ENCODE measurements at regions not wholly inside any gene's neighbourhood (a gene's known extent, or its start where the extent isn't known, plus 50 kb on each side); places are given as distances from the start of the nearest gene placed in this dataset.

GRCh38 chr4:166311169-166311568 lies 438.1 kb downstream of the TLL1 start:
- Mint-ChIP-seq H3K36me3 (no peaks in the 10 kb centered on the region), H3K27ac (no peak overlapping the region), H3K9me3 (no peaks in the 10 kb centered on the region), H3K27me3 (ENCODE audit: insufficient read depth, low read depth) (no peaks in the 10 kb centered on the region), H3K4me3 (no peak overlapping the region), H3K4me1 (peaks cover 7% of the 10 kb centered on the region)
- Histone ChIP-seq H3K36me3 (no peaks in the 10 kb centered on the region), H3K4me1 (no peaks in the 10 kb centered on the region), H4K20me1 (ENCODE audit: low read depth) (no peaks in the 10 kb centered on the region), H3K27ac (no peak overlapping the region), H3K9ac (no peak overlapping the region), H3K27me3 (no peaks in the 10 kb centered on the region), H3K79me2 (ENCODE audit: low read depth) (no peaks in the 10 kb centered on the region), H3K9me3 (ENCODE audit: low read depth) (no peaks in the 10 kb centered on the region), H3K4me2 (no peak overlapping the region), H2AFZ (replicated peaks) (no peak overlapping the region), H3F3A (ENCODE audit: low read depth) (no peaks in the 10 kb centered on the region), H3K4me3 (no peak overlapping the region)
- TF ChIP-seq EZH2 (IDR thresholded peaks at IDR 0.05): no peak
- no peak for TF ChIP-seq CTCF (IDR thresholded peaks at IDR 0.05)
- TF ChIP-seq EZH2phosphoT487 (IDR thresholded peaks at IDR 0.05): no peak
- no peak for DNase-seq (ENCODE audit: low spot score)

- Histone ChIP-seq H3F3A (ENCODE audit: low read depth) (no peaks in the 10 kb centered on the region), H3K9ac (no peak overlapping the region), H3K4me2 (no peak overlapping the region), H3K4me3 (no peak overlapping the region), H3K79me2 (ENCODE audit: low read depth) (no peaks in the 10 kb centered on the region), H2AFZ (replicated peaks) (no peak overlapping the region), H3K27ac (no peak overlapping the region), H3K36me3 (no peaks in the 10 kb centered on the region), H3K9me3 (ENCODE audit: low read depth) (no peaks in the 10 kb centered on the region), H3K27me3 (no peaks in the 10 kb centered on the region), H4K20me1 (ENCODE audit: low read depth) (no peaks in the 10 kb centered on the region), H3K4me1 (no peaks in the 10 kb centered on the region)
- peaks cover 7% of the 10 kb centered on the region for H3K4me1 Mint-ChIP-seq
- TF ChIP-seq CTCF (IDR thresholded peaks at IDR 0.05) (no peak), EZH2phosphoT487 (IDR thresholded peaks at IDR 0.05) (no peak), EZH2 (IDR thresholded peaks at IDR 0.05) (no peak)
- H3K4me3 Mint-ChIP-seq: no peak overlapping the region
- no peaks in the 10 kb centered on the region for H3K27me3 Mint-ChIP-seq (ENCODE audit: insufficient read depth, low read depth)
- H3K27ac Mint-ChIP-seq: no peak overlapping the region
- no peak for DNase-seq (ENCODE audit: low spot score)
- no peaks in the 10 kb centered on the region for H3K9me3 Mint-ChIP-seq
- H3K36me3 Mint-ChIP-seq: no peaks in the 10 kb centered on the region
Measured at GRCh38 chr4:166312166-166312565, 439.1 kb downstream of the TLL1 start.

GRCh38 chr4:166314902-166315301 lies 441.9 kb downstream of the TLL1 start:
- Histone ChIP-seq H4K20me1 (ENCODE audit: low read depth) (no peaks in the 10 kb centered on the region), H3K4me2 (no peak overlapping the region), H3K27me3 (no peaks in the 10 kb centered on the region), H3K4me1 (no peaks in the 10 kb centered on the region), H3K27ac (no peak overlapping the region), H3K9ac (no peak overlapping the region), H2AFZ (replicated peaks) (no peak overlapping the region), H3K36me3 (no peaks in the 10 kb centered on the region), H3K4me3 (no peak overlapping the region), H3K79me2 (ENCODE audit: low read depth) (no peaks in the 10 kb centered on the region), H3F3A (ENCODE audit: low read depth) (no peaks in the 10 kb centered on the region), H3K9me3 (ENCODE audit: low read depth) (no peaks in the 10 kb centered on the region)
- TF ChIP-seq CTCF (IDR thresholded peaks at IDR 0.05) (no peak), EZH2 (IDR thresholded peaks at IDR 0.05) (no peak), EZH2phosphoT487 (IDR thresholded peaks at IDR 0.05) (no peak)
- no peak for DNase-seq (ENCODE audit: low spot score)
- Mint-ChIP-seq H3K27me3 (ENCODE audit: insufficient read depth, low read depth) (no peaks in the 10 kb centered on the region), H3K36me3 (no peaks in the 10 kb centered on the region), H3K27ac (no peak overlapping the region), H3K4me3 (no peak overlapping the region), H3K9me3 (no peaks in the 10 kb centered on the region), H3K4me1 (peaks cover 7% of the 10 kb centered on the region)
